ENCODE measurements at regions not wholly inside any gene's neighbourhood (a gene's known extent, or its start where the extent isn't known, plus 50 kb on each side); places are given as distances from the start of the nearest gene placed in this dataset.

- TF ChIP-seq POLR2A (IDR thresholded peaks at IDR 0.05) (no peak), CTCF (IDR thresholded peaks at IDR 0.05) (no peak)
These were observed 248.4 kb upstream of the NDST4 start for GRCh38 chr4:115361781-115362180.
